ENCODE measurements at regions not wholly inside any gene's neighbourhood (a gene's known extent, or its start where the extent isn't known, plus 50 kb on each side); places are given as distances from the start of the nearest gene placed in this dataset.

- TF ChIP-seq CSRNP3 (CRISPR knock-in tag; IDR thresholded peaks at IDR 0.05) (no peak), PATZ1 (CRISPR knock-in tag; IDR thresholded peaks at IDR 0.05; ENCODE audit: borderline replicate concordance) (no peak), ARNTL (CRISPR knock-in tag; IDR thresholded peaks at IDR 0.05; ENCODE audit: borderline replicate concordance, low read depth) (no peak), GLIS3 (CRISPR knock-in tag; IDR thresholded peaks at IDR 0.05) (no peak), CREB5 (CRISPR knock-in tag; IDR thresholded peaks at IDR 0.05; ENCODE audit: low read depth) (no peak)
These were observed 454.1 kb upstream of the MDGA2 start for GRCh38 chr14:48129472-48129871.

All from SK-N-SH treated with all-trans-retinoic acid at 6 μM for 48 hours (cell line).